Stimulated activated CD4-positive, alpha-beta T cell treated with anti-CD3 and anti-CD28 coated beads, Interleukin-1b, Interleukin-23, amount 100 ng/mL, for 48 hours (primary cell): ENCODE measurements at regions not wholly inside any gene's neighbourhood (a gene's known extent, or its start where the extent isn't known, plus 50 kb on each side); places are given as distances from the start of the nearest gene placed in this dataset.

Experiments
- DNase-seq: peaks from one replicate; pipeline ENCODE4 v3.0.0-alpha.2; 2020

DNA sequence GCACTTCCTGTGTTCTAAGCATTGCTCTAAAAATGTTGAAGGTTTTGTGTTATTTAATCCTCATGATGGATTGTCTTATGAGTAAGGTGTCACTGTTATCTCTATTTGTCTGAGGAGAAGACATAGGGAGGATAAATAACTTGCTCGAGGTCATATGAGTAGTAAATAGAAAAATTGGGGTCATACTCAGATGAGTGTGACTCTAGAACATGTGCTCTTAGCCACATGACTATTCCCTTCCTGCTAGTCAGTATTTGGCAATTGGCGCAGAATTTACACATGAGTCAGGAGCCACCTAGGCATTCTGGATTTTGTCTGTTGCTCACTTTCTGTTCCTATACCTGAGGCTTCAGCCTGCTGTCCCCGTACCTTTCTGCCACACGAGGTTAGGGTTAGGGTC is 234.6 kb upstream of the CD180 start:
- no peak for DNase-seq

GRCh38 chr5:67427850-67428298 is 231.3 kb upstream of the CD180 start:
- no peak for DNase-seq

DNA sequence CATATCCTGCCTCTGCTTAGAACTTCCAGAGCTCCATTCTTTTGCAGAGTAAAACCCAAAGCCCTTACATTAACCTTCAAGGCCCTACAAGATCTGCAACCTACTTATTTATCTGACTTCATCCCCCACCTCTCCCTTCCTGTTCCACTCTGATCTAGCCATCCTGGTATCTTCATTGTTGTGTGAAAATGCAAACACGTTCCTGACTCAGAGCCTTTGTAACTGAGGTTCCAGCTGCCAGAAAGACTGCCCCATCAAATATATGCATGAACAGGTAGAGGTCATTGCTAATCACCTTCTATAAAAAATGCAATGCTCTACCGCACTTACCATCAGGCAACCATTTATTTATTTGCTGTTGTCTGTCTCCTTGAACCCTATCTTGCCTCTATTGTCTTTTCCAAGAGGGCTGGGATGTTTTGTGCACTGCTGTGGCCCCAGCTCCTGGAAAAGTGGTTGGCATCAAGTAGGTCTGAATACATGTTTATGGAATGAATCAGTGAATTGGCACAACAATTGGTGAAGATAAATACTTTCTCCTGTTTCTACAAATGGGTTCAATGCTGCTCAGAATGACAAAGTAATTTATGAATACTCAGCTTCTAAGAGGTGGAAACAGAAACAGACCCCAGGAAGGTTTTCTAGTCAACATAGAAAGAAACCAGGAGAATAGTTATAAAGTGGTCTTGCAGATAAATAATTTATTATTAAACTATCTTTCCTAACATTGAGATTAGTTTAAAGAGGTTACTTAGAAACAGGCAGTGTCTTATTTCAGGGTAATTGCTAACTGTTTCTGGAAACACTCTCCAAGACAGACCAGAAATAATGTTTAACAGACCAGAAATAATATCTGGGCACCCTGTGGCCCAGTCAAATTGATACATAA is 230.6 kb upstream of the CD180 start:
- DNase-seq, result no peak

DNA sequence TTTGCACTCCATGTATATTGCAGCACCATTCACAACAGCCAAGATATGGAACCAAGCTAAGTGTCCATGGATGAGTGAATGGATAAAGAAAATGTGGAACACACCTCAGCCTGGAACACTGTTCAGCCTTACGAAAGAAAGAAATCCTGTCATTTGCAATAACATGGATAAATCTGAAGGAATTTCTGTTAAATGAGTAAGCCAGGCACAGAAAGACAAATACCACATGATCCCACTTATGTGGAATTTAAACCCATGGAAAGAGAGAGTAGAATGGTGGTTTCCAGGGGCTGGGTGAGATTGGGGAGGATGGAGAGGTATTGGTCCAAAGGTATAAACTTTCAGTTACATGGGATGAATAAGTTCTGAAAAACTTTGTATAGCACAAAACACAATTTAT is 228.9 kb upstream of the CD180 start:
- DNase-seq, result no peak

DNA sequence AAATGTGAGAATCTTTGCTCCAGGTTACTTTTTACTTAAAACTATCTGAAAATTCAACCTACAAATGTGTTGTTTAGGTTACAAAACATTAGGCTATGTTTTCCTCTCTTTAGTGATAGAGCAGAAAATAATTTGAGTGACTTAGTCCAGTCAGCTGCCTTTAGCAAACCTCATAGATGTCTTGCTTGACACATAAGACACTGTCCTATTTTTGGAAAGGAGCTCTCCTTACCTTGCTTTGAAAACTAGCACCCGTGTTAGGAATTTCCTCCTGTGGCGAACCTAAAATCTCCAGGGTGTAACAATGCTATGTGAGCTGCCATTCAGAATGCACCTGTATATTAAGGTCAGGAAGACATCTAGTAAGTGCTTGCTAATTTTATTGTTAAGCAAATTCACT is 221.2 kb upstream of the CD180 start:
- DNase-seq, result no peak

DNA sequence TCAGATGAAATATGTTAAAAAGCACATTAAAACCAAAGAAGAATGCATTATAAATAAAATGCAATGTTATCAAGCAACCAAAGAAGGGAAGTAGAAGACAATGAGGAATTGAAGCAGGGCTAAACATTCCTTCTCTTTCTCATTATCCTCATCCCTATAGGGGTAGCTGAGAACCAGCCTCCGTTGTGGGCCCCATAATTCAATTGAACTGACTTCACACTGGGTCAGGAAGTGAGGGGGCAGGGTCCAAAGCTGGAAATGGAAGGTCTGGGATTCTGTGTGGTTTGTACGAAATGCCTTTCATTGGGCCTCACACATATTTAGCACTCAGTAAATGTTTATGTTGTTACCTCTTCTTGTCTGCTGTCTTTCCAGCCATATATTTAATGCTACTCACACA is 220.4 kb upstream of the CD180 start:
- no peak for DNase-seq

DNA sequence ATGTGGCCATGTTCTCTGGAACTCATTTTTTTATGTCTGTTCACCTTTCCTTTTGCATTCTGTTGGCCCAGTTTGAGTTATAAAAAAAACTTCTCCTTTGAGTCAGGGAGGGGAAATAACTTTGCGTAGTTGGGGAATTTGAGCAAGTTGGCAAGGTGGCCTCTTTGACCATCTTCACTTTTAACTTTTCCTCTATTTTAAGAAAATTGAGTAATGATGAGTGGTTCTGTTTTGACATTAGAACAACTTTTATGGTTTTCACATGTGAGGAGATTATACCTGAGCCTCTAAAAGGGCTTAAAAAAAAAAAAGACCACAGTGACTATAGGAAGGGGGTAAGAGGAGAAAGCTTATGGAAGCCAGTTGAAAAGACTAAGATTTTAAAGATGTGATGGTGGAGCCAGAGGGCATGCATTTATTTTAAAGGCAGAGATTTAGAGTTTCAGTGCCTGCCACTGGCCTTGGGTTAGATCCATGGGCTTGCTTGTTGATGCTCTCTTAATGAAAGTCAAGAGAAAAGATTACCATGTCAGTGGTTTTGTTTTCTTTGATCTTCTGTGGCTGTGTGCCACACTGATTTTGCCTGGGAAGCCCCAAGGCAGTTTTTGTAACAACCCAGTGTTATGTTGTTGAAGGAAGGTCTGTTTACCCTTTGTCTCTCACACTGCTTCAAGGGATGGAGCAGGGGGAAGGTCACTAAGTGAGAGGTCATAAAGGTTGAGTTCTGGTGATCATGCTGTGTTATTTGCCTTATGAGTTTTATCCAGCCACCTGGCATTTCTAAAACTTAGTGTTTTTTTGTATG is 219.7 kb upstream of the CD180 start:
- no peak for DNase-seq

DNA sequence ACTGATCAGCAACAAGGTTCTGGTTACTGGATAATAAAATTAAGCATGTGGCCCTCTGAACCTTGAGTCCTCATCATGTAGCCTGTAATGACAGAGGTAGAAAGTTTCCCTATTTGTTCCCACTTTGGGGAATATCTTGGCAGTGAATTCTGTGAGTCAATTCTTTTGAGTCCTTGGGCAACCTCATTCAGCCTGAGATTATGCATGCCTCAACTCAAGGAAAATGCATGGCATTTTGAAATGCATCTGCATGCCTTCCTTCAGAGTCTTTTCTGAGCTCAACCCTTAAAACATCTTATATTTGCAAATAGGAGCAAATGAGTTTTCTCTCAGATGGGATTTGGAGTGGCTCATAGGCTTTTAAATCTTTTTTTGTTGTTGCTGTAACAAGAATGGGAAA is 218.1 kb upstream of the CD180 start:
- no peak for DNase-seq

- no peak for DNase-seq
Observed at GRCh38 chr5:67413721-67414120, 217.1 kb upstream of the CD180 start.

DNA sequence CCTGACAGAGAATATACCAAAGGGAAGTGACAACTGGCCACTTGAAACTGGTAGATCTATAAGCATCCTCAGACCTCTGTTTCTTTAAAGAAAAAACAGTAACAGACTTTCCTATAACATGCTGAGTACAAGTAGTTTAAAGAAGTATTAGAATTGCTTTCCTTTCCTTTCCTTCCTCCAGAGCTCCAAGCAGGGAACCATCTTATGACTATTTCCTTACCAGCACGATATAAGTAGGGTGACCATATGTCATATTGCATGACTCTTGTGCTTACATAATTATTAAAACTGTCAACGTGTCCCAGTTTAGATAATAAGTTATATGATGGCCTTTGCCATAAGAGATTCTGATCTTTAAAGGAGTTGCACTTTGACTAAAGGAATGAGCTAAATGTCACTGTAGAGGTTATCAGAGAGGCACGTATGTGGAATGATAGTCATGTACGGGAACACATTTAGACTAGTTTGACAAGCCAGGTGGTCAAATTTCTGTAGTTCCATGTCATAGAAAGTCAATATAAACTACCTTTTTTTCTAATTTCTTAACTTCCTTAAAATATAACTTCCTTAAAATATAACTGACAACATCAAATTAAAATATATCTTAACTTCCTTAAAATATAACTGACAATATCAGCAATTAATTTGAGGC is 212.7 kb upstream of the CD180 start:
- DNase-seq, result no peak

DNA sequence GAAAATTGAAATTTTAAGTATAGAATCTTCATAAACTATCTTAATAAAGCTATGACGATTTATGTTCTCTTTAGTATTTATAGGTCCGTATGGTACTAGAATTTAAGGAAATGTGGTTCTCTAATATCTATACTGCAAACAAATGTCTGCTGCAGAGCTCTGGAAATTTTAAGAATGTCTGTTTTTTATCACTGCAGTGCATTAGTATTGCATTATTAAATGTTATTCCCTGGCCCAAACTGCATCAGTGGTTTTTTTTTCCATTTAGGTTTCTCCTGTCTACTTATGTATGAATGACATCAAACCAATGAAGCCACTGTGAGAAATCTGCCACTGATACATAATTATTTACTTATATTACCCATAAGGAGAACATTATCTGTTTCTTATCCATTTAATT is 211.4 kb upstream of the CD180 start:
- DNase-seq, result no peak

GRCh38 chr5:67405755-67406154 is 209.2 kb upstream of the CD180 start:
- DNase-seq, result no peak

GRCh38 chr5:67405101-67405364 is 208.4 kb upstream of the CD180 start:
- no peak for DNase-seq

DNA sequence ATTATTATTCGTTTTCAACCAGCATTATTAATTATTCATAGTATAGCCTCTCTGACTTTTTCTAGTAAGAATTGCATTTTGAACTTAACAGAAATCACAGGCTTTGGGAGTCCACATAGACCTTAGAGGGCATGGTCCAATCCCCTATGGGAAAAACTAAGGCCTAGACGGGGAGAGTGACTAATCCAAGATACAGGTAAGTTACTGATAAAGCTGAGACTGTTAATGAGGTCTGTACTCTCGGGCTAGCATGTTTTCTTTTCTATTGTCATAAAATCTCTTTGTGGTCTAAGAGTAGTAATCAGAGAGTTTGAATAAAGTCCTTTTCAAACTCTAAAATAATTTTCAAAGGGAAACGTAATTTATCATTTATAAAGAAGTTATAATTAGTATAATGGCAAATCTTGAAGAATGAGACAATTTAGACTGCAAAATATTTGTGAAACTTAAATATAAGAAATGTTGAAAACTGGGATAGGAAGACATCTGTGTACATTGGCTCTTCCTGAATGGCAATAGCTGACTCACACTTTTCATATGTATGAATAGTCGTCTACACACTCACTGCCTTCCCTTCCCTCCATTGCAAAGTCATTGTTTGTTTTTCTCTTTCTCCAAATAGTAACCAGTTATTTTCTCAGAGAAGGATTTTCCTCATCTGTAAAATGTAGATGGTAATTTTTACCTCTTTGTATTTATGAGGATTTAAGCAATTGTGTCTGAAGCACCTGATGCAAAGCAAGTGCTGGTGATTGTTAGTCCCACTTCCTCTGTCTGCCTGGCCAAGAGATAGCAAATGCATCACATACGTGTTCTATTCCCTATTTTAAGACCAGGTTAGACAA is 207.9 kb upstream of the CD180 start:
- DNase-seq, result no peak

- no peak for DNase-seq
Observed at GRCh38 chr5:67402526-67402925, 205.9 kb upstream of the CD180 start.

DNA sequence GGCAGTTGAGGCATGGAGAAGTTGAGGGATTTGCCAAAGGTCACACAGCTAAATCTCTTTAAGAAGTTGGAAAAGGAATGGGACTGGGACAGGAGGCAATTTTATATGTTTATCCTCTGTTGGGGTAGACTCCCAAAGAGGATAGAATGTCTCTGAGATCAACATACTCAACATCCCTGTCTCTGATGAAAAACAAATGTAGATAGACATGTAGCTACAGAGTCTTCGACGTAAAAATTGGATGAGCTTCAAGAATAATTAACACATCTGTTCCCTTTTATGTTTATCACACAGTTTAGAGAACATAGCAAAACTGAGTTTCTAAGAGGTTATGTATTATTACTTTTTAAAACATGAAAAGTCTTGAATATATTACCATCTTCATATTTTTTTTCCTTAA is 204.6 kb upstream of the CD180 start:
- DNase-seq, result no peak

DNA sequence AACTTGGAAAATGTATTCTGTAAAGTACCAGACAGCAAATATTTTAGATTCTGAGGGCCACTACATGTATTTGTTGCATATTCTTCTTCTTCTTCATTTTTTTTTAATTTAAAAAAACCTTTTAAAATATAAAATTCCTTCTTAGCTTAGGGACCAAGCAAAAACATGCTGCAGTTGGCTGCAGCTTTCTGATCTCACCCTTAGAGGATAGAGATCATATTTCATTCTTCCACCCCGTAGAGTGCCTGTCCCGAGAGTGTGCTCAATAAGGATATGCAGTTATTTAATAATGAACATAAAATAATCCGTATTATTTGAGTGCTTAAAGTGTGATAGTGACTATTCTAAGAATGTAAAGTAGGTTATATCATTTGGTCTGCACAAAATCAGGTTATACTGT is 204.2 kb upstream of the CD180 start:
- DNase-seq, result no peak

DNA sequence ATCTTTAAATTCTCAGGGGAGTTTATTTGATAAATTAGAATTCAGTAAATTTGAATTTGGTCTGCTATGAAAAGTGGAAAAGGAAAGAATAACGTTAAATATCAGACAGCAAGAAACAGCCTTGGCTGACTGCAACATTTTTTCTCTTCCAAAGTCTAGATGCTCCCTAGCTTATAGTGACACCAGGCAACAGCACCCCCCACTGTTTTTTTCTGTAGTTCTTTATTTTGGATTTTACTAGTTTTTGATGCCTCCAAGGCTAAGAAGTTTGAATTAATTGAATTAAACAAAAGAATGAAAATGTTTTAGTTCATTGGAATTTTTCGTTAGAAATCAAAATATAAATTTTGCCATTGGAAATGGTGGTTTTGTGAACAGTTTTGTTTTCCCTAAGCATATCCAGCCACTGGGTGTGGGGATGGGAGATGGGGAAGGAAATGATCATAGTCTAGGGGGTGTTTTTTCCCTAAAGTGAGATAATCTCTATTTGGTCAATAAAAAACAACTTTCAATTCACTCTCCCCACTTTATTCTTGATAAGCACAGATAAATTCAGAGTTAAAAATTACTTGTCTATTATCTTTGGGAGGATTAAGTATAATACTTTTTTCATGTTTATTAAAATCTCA is 199.3 kb upstream of the CD180 start:
- DNase-seq, result no peak

DNA sequence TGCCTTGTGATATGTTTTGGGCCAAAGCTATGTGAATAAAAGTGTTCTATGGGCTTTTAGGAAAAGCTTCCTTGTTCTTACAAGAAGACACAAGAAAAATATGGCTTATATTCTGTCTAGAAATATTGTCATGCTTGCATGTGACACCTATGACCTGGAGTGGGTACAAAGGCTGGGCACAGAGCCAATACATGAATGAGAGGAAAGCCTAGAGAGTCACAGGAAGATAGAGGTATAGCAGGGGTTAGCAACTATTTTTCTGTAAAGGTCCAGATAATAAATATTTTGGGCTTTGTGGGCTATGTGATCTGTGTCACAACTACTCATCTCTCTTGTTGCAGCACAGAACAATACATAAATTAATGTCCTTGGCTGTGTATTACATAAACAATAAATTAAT is 196.6 kb upstream of the CD180 start:
- no peak for DNase-seq

GRCh38 chr5:67390935-67391334 is 194.3 kb upstream of the CD180 start:
- DNase-seq, result no peak

GRCh38 chr5:67383451-67383850 is 186.9 kb upstream of the CD180 start:
- DNase-seq, result no peak

DNA sequence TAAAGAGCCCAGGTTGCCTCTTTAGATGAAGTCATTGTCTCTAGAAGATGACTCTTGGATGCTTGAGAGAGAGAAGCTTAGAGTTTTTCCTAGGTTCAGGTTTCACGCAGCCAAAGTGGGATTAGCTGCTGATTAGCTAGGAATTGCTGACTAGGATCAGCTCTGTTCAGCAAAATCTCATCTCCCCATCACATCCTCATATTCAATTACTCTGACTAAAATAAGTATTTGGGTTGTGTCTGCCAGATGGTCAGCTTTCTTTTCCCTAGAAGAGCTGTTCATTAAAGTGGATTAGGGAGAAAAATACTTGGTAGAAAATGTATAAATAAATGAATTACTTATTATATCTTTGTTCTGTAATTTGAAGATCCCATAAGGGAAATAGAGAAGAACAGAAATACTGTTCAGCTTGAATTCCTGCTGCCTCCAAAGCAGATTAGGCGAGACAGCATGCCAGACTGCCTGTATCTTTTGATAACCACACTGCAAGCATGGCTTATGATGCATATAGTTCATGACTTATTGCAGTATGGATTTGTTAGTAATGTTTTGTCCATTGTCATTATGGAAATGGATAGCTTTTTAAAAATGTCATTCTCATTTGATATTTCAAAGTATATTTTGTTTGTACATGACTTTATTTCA is 184.8 kb upstream of the CD180 start:
- no peak for DNase-seq
